K562 (cell line): ENCODE measurements at regions not wholly inside any gene's neighbourhood (a gene's known extent, or its start where the extent isn't known, plus 50 kb on each side); places are given as distances from the start of the nearest gene placed in this dataset.

Source experiments
- ATAC-seq: fragments of 200-7000 bp; cut with Tn5 transposase; 3 replicates; pipeline ENCODE4 v1.9.1; 2020; ENCODE audit warnings: moderate library complexity
- BruUV-seq: library from RNA; stranded (reverse); fragments of 400-500 nt; replicated peaks from 2 replicates; lab custom pipeline; 2021; lab: Mats Ljungman, UMichigan
- CTCF ChIA-PET: fragments of 300-600 bp; formaldehyde crosslinking; extraction: SDS; loops from one replicate; lab custom pipeline; 2021; ENCODE audit warnings: low intra/inter-chr PET ratio; lab: Yijun Ruan, JAX
- POLR2A ChIA-PET: fragments of 300-600, 350-650 bp; sonication (Branson Sonifier 250); formaldehyde crosslinking; extraction: SDS; loops from one replicate; lab custom pipeline; 2021; ENCODE audit warnings: antibody characterized with exemption, inconsistent platforms; lab: Yijun Ruan, JAX
- DNase-seq, 4 experiments: peaks; one replicate each; pipeline versions ENCODE4 v3.0.0 to v3.0.0-alpha.2; 2011 to 2018; ENCODE audit warnings: low spot score in 3 of 4, mixed read lengths in 3 of 4; ENCODE audit errors: extremely low read depth in 1 of 4
- FAIRE-seq: peaks from 2 replicates; lab custom pipeline; 2011; peaks lifted over from hg19 to GRCh38; lab: Jason Lieb, UNC
- H2AFZ ChIP-seq: 2 replicates; pipeline ENCODE4 v1.6.0; 2011; ENCODE audit warnings: low read depth, low read length, control low read depth, inconsistent platforms
- H3K27ac ChIP-seq: fragments of 200-600 bp; 3 replicates; pipeline ENCODE4 v1.8.0; 2011; ENCODE audit warnings: low read depth, mild to moderate bottlenecking, control low read depth, inconsistent platforms, low read length, moderate library complexity, mixed read lengths; ENCODE audit errors: extremely low read depth
- H3K27me3 ChIP-seq, 2 experiments: fragments of 300-600 bp in 1 of 2; 2 replicates in 1 of 2; 3 replicates in 1 of 2; pipeline versions ENCODE4 v1.6.0 to v1.8.0; 2011; ENCODE audit warnings: inconsistent platforms in 2 of 2, low read length in 2 of 2, mild to moderate bottlenecking in 1 of 2, mixed read lengths in 1 of 2, moderate library complexity in 1 of 2; ENCODE audit not compliant: control insufficient read depth in 2 of 2, insufficient read depth in 2 of 2
- H3K36me3 ChIP-seq: fragments of 300-600 bp; 3 replicates; pipeline ENCODE4 v1.8.0; 2011; ENCODE audit warnings: mild to moderate bottlenecking, low read length, inconsistent platforms; ENCODE audit not compliant: control insufficient read depth, insufficient read depth
- H3K4me1 ChIP-seq, 2 experiments: fragments of 200-600 bp in 1 of 2; replicated peaks in 1 of 2; 2 replicates in 1 of 2; 3 replicates in 1 of 2; pipeline versions ENCODE4 v1.5.1 to v1.8.0; 2011; ENCODE audit warnings: inconsistent platforms in 2 of 2, low read length in 2 of 2, mild to moderate bottlenecking in 1 of 2, mixed read lengths in 1 of 2, moderate library complexity in 1 of 2; ENCODE audit not compliant: control insufficient read depth in 2 of 2, insufficient read depth in 2 of 2
- H3K4me2 ChIP-seq: 2 replicates; pipeline ENCODE4 v1.6.1; 2011; ENCODE audit warnings: low read length, control low read depth, inconsistent platforms, mixed read lengths; ENCODE audit not compliant: insufficient read depth
- H3K4me3 ChIP-seq: fragments of 200-600 bp; sonication (generic), shearing (Covaris generic); 2 replicates; pipeline ENCODE4 v1.5.1; 2016; ENCODE audit warnings: control low read depth, inconsistent platforms
- H3K79me2 ChIP-seq: fragments of 200-600 bp; 3 replicates; pipeline ENCODE4 v1.8.0; 2011; ENCODE audit warnings: low read length, inconsistent platforms; ENCODE audit not compliant: control insufficient read depth, insufficient read depth
- H3K9ac ChIP-seq, 2 experiments: 2 replicates each; pipeline versions ENCODE4 v1.6.0 to v1.6.1; 2011; ENCODE audit warnings: low read depth in 2 of 2, low read length in 2 of 2, control low read depth in 1 of 2, inconsistent platforms in 1 of 2, mild to moderate bottlenecking in 1 of 2, mixed read lengths in 1 of 2; ENCODE audit not compliant: insufficient read depth in 1 of 2
- H3K9me1 ChIP-seq: one replicate; pipeline ENCODE4 v1.6.0; 2011; ENCODE audit warnings: inconsistent platforms, mild to moderate bottlenecking, low read length, moderate library complexity; ENCODE audit not compliant: control insufficient read depth, insufficient read depth
- H3K9me3 ChIP-seq: replicated peaks from 2 replicates; pipeline ENCODE4 v1.5.1; 2011; ENCODE audit warnings: low read depth, low read length, inconsistent platforms; ENCODE audit not compliant: control insufficient read depth, insufficient read depth
- H4K20me1 ChIP-seq: replicated peaks from 2 replicates; pipeline ENCODE4 v1.6.1; 2011; ENCODE audit warnings: low read length, inconsistent platforms, mixed read lengths; ENCODE audit not compliant: control insufficient read depth, insufficient read depth
- RBM22 ChIP-seq: fragments of 200-400 bp; formaldehyde crosslinking; IDR thresholded peaks from 2 replicates; pipeline ENCODE4 v1.6.1; 2018; ENCODE audit warnings: low read length, low read depth; ENCODE audit not compliant: poor library complexity, severe bottlenecking
- TOE1 ChIP-seq, 2 experiments: fragments of 450-650 bp in 1 of 2; sonication (generic) in 1 of 2; formaldehyde crosslinking in 1 of 2; IDR thresholded peaks; 2 replicates each; pipeline versions ENCODE4 v1.7.1 to v1.8.0; 2016 to 2022; ENCODE audit warnings: borderline replicate concordance in 2 of 2, mild to moderate bottlenecking in 2 of 2, antibody characterized with exemption in 1 of 2, inconsistent platforms in 1 of 2, low read depth in 1 of 2, missing genetic modification reagents in 1 of 2, moderate library complexity in 1 of 2
- ZNF668 ChIP-seq: fragments of 250-450 bp; sonication (Bioruptor Pico); IDR thresholded peaks from 2 replicates; pipeline ENCODE4 v1.8.0; 2022; ENCODE audit warnings: mild to moderate bottlenecking, inconsistent platforms
- WGBS: fragments of 100-300 bp; shearing (Covaris generic); methylation state at CpG from one replicate; pipeline ENCODE4 v1.1.6; 2016; ENCODE audit warnings: low coverage, mixed read lengths; ENCODE audit not compliant: insufficient coverage; ENCODE audit errors: missing lambda C conversion rate; 5-methylcytosine and 5-hydroxymethylcytosine counted together
- in situ Hi-C: fragments of 300-500 bp; cut with MboI; formaldehyde crosslinking; loops from 4 replicates; pipeline ENCODE4 v1.15.0; 2018; ENCODE audit warnings: inconsistent platforms, mixed read lengths
- intact Hi-C: fragments of 100-400 bp; cut with micrococcal nuclease; formaldehyde crosslinking; loops from 2 replicates; pipeline ENCODE4 v1.14.2; 2022
- TF ChIP-seq, protein P1 (sequence below): sonication (generic); formaldehyde crosslinking; IDR thresholded peaks from 2 replicates; pipeline ENCODE4 v1.8.0; 2022; ENCODE audit warnings: mild to moderate bottlenecking, missing genetic modification reagents

GRCh38 chr13:106340249-106340648 is 195.2 kb downstream of the EFNB2 start:
- no peaks in the 10 kb centered on the region for H3K27me3 ChIP-seq
- H3K79me2 ChIP-seq: no peaks in the 10 kb centered on the region
- 0% methylated on average over 2 of the region's 2 CpGs for WGBS
- H3K4me3 ChIP-seq: no peak overlapping the region
- DNase-seq (no peak), FAIRE-seq (no peak), ATAC-seq (no peak)
- no peak overlapping the region for H3K9ac ChIP-seq
- TF ChIP-seq RBM22 (no peak), TOE1 (IDR thresholded peaks at IDR 0.05; ENCODE audit: borderline replicate concordance) (no peak), TOE1 (CRISPR knock-in tag; IDR thresholded peaks at IDR 0.05; ENCODE audit: borderline replicate concordance, low read depth) (no peak)
- TF ChIP-seq, protein P1, sequence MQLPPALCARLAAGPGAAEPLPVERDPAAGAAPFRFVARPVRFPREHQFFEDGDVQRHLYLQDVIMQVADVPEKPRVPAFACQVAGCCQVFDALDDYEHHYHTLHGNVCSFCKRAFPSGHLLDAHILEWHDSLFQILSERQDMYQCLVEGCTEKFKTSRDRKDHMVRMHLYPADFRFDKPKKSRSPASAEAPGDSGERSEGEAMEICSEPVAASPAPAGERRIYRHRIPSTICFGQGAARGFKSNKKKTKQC: no peak
- no peak overlapping the region for H3K4me2 ChIP-seq
- in situ Hi-C loops: no loop called here
- H4K20me1 ChIP-seq: no peaks in the 10 kb centered on the region
- H3K4me1 ChIP-seq: no peaks in the 10 kb centered on the region
- H3K9me1 ChIP-seq: no peaks in the 10 kb centered on the region
- no peak overlapping the region for H2AFZ ChIP-seq
- BruUV-seq: no TSS peak
- H3K9me3 ChIP-seq: no peaks in the 10 kb centered on the region
- ChIA-PET POLR2A (interaction anchor here (0.8 kb wide), 1 partner anchor 245 kb away, joined by 3 read pairs; no protein-coding TSS in a partner anchor), CTCF (no interaction called here)
- intact Hi-C loops: no loop called here
- no peak overlapping the region for H3K27ac ChIP-seq
- H3K36me3 ChIP-seq: no peaks in the 10 kb centered on the region

GRCh38 chr13:106337096-106337850 is 198.2 kb downstream of the EFNB2 start:
- Histone ChIP-seq H3K9ac (no peak overlapping the region), H3K27me3 (no peaks in the 10 kb centered on the region), H3K4me1 (no peaks in the 10 kb centered on the region), H3K27ac (no peak overlapping the region), H3K9me1 (no peaks in the 10 kb centered on the region), H3K9me3 (no peaks in the 10 kb centered on the region), H2AFZ (no peak overlapping the region), H3K4me3 (no peak overlapping the region), H4K20me1 (no peaks in the 10 kb centered on the region), H3K79me2 (no peaks in the 10 kb centered on the region), H3K4me2 (no peak overlapping the region), H3K36me3 (no peaks in the 10 kb centered on the region)
- FAIRE-seq (no peak), ATAC-seq (no peak), DNase-seq (no peak)
- in situ Hi-C loops (no loop called here), intact Hi-C loops (no loop called here)
- TF ChIP-seq ZNF668: no peak
- CTCF ChIA-PET: no interaction called here
- WGBS: 0% methylated on average over 7 of the region's 7 CpGs
- BruUV-seq: no TSS peak
- POLR2A ChIA-PET: no interaction called here
